ENCODE measurements at regions not wholly inside any gene's neighbourhood (a gene's known extent, or its start where the extent isn't known, plus 50 kb on each side); places are given as distances from the start of the nearest gene placed in this dataset.

DNA sequence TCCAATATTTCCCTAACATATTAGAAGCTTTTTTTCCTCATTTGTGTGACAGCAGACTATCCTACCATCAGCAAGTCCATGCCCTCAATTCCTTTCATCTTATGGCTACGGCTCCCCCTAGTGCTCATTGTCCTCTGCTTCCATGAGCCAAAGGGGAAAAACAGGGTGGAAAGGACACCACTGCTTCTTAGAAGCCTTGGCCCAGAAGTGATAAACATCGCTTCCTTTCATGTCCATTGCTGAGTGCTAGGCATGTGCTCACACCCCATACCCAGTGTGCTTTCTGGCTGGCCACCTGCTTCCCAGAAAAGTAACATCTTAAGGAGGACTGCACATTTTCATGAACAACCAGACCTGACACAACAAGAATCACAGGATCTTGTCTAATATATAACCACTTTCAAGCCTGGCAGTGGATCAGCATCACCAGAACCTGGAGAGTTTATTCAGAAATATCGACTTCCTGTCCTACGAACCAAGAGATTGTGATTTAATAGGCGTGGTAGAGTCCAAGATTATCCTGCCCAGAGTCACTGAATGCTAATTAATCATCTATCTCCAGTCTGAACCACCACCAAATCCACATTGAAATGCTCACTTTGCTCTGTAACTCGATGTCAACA is 650.5 kb upstream of the SORCS1 start:
- Histone ChIP-seq H3F3A (ENCODE audit: insufficient read depth) (no peaks in the 10 kb centered on the region), H3K27me3 (ENCODE audit: low read length) (no peaks in the 10 kb centered on the region), H3K36me3 (ENCODE audit: low read length) (no peaks in the 10 kb centered on the region), H4K20me1 (ENCODE audit: low read depth, low read length) (no peaks in the 10 kb centered on the region), H3K4me3 (ENCODE audit: insufficient read depth, low read length, poor library complexity, severe bottlenecking) (no peak overlapping the region), H2AFZ (ENCODE audit: low read depth, low read length, severe bottlenecking) (no peak overlapping the region), H3K9ac (ENCODE audit: low read length) (no peak overlapping the region), H3K27ac (ENCODE audit: low read depth, low read length) (no peak overlapping the region), H3K79me2 (ENCODE audit: insufficient read depth, low read length) (no peaks in the 10 kb centered on the region), H3K9me2 (replicated peaks; ENCODE audit: insufficient read depth, low read length) (no peaks in the 10 kb centered on the region), H3K4me2 (ENCODE audit: low read depth, low read length, poor library complexity, severe bottlenecking) (no peak overlapping the region), H3K9me3 (ENCODE audit: insufficient read depth, low read length) (no peaks in the 10 kb centered on the region)
- no peak for TF ChIP-seq EZH2phosphoT487 (conservative IDR thresholded peaks at IDR 0.05; ENCODE audit: low read length)
- TF ChIP-seq, protein P1, sequence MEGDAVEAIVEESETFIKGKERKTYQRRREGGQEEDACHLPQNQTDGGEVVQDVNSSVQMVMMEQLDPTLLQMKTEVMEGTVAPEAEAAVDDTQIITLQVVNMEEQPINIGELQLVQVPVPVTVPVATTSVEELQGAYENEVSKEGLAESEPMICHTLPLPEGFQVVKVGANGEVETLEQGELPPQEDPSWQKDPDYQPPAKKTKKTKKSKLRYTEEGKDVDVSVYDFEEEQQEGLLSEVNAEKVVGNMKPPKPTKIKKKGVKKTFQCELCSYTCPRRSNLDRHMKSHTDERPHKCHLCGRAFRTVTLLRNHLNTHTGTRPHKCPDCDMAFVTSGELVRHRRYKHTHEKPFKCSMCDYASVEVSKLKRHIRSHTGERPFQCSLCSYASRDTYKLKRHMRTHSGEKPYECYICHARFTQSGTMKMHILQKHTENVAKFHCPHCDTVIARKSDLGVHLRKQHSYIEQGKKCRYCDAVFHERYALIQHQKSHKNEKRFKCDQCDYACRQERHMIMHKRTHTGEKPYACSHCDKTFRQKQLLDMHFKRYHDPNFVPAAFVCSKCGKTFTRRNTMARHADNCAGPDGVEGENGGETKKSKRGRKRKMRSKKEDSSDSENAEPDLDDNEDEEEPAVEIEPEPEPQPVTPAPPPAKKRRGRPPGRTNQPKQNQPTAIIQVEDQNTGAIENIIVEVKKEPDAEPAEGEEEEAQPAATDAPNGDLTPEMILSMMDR (IDR thresholded peaks at IDR 0.05; ENCODE audit: insufficient read depth, low read length, poor library complexity, severe bottlenecking), result no peak

DNA sequence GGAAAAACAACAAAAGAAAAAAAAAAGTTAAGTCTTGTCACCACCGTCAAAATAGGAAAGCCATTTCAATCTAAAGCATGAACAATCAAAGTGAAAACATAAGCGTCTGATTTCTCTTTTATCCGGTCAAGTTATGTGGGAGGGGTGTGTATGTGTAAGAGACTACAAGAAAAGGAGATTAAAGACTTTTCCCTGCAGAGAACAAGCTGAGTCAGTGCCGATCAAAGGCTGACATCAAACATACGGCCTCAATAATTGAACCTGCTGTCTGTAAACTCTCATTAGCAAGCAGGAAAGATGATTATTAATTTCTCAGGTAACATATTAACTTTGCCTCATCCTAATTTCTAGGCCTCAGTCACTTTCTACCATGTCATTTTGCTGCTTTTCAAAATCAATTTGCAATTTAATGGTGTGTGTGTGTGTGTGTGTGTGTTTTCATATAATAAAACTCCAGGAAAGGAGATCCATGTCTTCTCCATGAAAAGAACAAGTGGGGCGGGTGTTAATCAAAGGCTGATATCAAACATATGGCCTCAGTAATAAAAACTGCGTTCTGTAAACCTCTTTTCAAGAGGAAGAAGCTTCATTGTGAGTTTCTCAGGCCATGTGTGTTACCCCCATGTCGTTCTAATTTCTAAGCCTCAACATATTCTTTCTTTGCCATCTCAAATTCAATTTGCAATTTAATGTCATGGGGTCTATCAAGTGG is 649.1 kb upstream of the SORCS1 start:
- H3K4me3 ChIP-seq (ENCODE audit: insufficient read depth, low read length, poor library complexity, severe bottlenecking), result no peak overlapping the region
- no peaks in the 10 kb centered on the region for H3K9me3 ChIP-seq (ENCODE audit: insufficient read depth, low read length)
- TF ChIP-seq, protein P1 (IDR thresholded peaks at IDR 0.05; ENCODE audit: insufficient read depth, low read length, poor library complexity, severe bottlenecking), result no peak
- no peak for TF ChIP-seq EZH2phosphoT487 (conservative IDR thresholded peaks at IDR 0.05; ENCODE audit: low read length)
- H3K79me2 ChIP-seq (ENCODE audit: insufficient read depth, low read length), result no peaks in the 10 kb centered on the region
- no peak overlapping the region for H2AFZ ChIP-seq (ENCODE audit: low read depth, low read length, severe bottlenecking)
- no peaks in the 10 kb centered on the region for H3K9me2 ChIP-seq (replicated peaks; ENCODE audit: insufficient read depth, low read length)
- H3K4me2 ChIP-seq (ENCODE audit: low read depth, low read length, poor library complexity, severe bottlenecking), result no peak overlapping the region
- H3K9ac ChIP-seq (ENCODE audit: low read length), result no peak overlapping the region
- no peaks in the 10 kb centered on the region for H3F3A ChIP-seq (ENCODE audit: insufficient read depth)
- H3K36me3 ChIP-seq (ENCODE audit: low read length), result no peaks in the 10 kb centered on the region
- no peaks in the 10 kb centered on the region for H4K20me1 ChIP-seq (ENCODE audit: low read depth, low read length)
- H3K27me3 ChIP-seq (ENCODE audit: low read length), result no peaks in the 10 kb centered on the region
- H3K27ac ChIP-seq (ENCODE audit: low read depth, low read length), result no peak overlapping the region

DNA sequence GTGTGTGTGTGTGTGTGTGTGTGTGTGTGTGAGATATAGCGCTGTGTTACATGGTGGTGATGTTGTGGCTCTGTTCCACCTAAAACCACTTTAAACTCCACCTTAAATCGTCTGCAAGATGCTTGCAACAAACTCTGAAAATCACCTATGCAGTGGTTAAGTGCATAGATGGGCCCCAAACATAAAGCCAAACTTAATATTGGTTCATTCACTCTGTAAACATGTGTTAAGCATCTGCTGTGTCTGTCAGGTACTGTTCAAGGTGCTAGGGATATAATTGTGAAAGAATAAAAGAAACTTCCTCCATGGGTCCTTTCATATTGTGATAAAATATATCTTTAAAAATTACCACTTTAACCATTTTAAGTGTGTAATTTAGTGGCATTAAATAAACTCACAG is 645.4 kb upstream of the SORCS1 start:
- TF ChIP-seq, protein P1 (IDR thresholded peaks at IDR 0.05; ENCODE audit: insufficient read depth, low read length, poor library complexity, severe bottlenecking), result no peak
- TF ChIP-seq EZH2phosphoT487 (conservative IDR thresholded peaks at IDR 0.05; ENCODE audit: low read length), result no peak
- Histone ChIP-seq H4K20me1 (ENCODE audit: low read depth, low read length) (no peaks in the 10 kb centered on the region), H3K79me2 (ENCODE audit: insufficient read depth, low read length) (no peaks in the 10 kb centered on the region), H2AFZ (ENCODE audit: low read depth, low read length, severe bottlenecking) (no peak overlapping the region), H3K4me2 (ENCODE audit: low read depth, low read length, poor library complexity, severe bottlenecking) (no peak overlapping the region), H3K9me3 (ENCODE audit: insufficient read depth, low read length) (no peaks in the 10 kb centered on the region), H3K27ac (ENCODE audit: low read depth, low read length) (no peak overlapping the region), H3K9ac (ENCODE audit: low read length) (no peak overlapping the region), H3K36me3 (ENCODE audit: low read length) (no peaks in the 10 kb centered on the region), H3F3A (ENCODE audit: insufficient read depth) (no peaks in the 10 kb centered on the region), H3K27me3 (ENCODE audit: low read length) (no peaks in the 10 kb centered on the region), H3K9me2 (replicated peaks; ENCODE audit: insufficient read depth, low read length) (no peaks in the 10 kb centered on the region), H3K4me3 (ENCODE audit: insufficient read depth, low read length, poor library complexity, severe bottlenecking) (no peak overlapping the region)
